GM18511 (cell line): ENCODE measurements at regions not wholly inside any gene's neighbourhood (a gene's known extent, or its start where the extent isn't known, plus 50 kb on each side); places are given as distances from the start of the nearest gene placed in this dataset.

Source experiments
- ATAC-seq: cut with Tn5 transposase; IDR thresholded peaks from one replicate; pipeline ENCODE4 v1.9.1; 2021; ENCODE audit warnings: mild to moderate bottlenecking, moderate library complexity; ENCODE audit not compliant: unreplicated experiment

- ATAC-seq = no peak
Measured at GRCh38 chr2:56508662-56509061, 324.9 kb downstream of the CCDC85A start.

GRCh38 chr2:56510610-56511009, 326.8 kb downstream of the CCDC85A start:
- no peak for ATAC-seq

GRCh38 chr2:56515399-56515798, 331.6 kb downstream of the CCDC85A start:
- no peak for ATAC-seq

GRCh38 chr2:56519806-56520205, 336.0 kb downstream of the CCDC85A start:
- ATAC-seq = no peak

GRCh38 chr2:56522605-56523089, 338.9 kb downstream of the CCDC85A start:
- no peak for ATAC-seq

- no peak for ATAC-seq
Measured at GRCh38 chr2:56523816-56524215, 340.0 kb downstream of the CCDC85A start.

- ATAC-seq = no peak
Measured at GRCh38 chr2:56531668-56532420, 348.1 kb downstream of the CCDC85A start.

GRCh38 chr2:56534321-56534720, 350.5 kb downstream of the CCDC85A start:
- ATAC-seq = no peak

- ATAC-seq = no peak
Measured at GRCh38 chr2:56537756-56538155, 354.0 kb downstream of the CCDC85A start.

- no peak for ATAC-seq
Measured at GRCh38 chr2:56539618-56540017, 355.8 kb downstream of the CCDC85A start.

- no peak for ATAC-seq
Measured at GRCh38 chr2:56540467-56540866, 356.7 kb downstream of the CCDC85A start.

- no peak for ATAC-seq
Measured at GRCh38 chr2:56540916-56541315, 357.1 kb downstream of the CCDC85A start.

- ATAC-seq = no peak
Measured at GRCh38 chr2:56542213-56542612, 358.4 kb downstream of the CCDC85A start.

- ATAC-seq = no peak
Measured at GRCh38 chr2:56565143-56565542, 381.4 kb downstream of the CCDC85A start.

GRCh38 chr2:56571074-56571473, 387.3 kb downstream of the CCDC85A start:
- no peak for ATAC-seq

- no peak for ATAC-seq
Measured at GRCh38 chr2:56576001-56576400, 392.2 kb downstream of the CCDC85A start.

- ATAC-seq = no peak
Measured at GRCh38 chr2:56580242-56580641, 396.5 kb downstream of the CCDC85A start.

GRCh38 chr2:56582570-56582969, 398.8 kb downstream of the CCDC85A start:
- ATAC-seq = no peak

GRCh38 chr2:56583796-56584315, 400.1 kb downstream of the CCDC85A start:
- no peak for ATAC-seq

- ATAC-seq = no peak
Measured at GRCh38 chr2:56587456-56587855, 403.7 kb downstream of the CCDC85A start.

- no peak for ATAC-seq
Measured at GRCh38 chr2:56589194-56589593, 405.4 kb downstream of the CCDC85A start.

- no peak for ATAC-seq
Measured at GRCh38 chr2:56589835-56590234, 406.0 kb downstream of the CCDC85A start.

- no peak for ATAC-seq
Measured at GRCh38 chr2:56590611-56591010, 406.8 kb downstream of the CCDC85A start.
